GM19438 (cell line): ENCODE measurements at regions not wholly inside any gene's neighbourhood (a gene's known extent, or its start where the extent isn't known, plus 50 kb on each side); places are given as distances from the start of the nearest gene placed in this dataset.

Source experiments
- ATAC-seq: cut with Tn5 transposase; IDR thresholded peaks from one replicate; pipeline ENCODE4 v1.9.1; 2021; ENCODE audit warnings: low read depth; ENCODE audit not compliant: unreplicated experiment

GRCh38 chr1:55584526-55585401 lies 369.6 kb upstream of the USP24 start:
- ATAC-seq: no peak

DNA sequence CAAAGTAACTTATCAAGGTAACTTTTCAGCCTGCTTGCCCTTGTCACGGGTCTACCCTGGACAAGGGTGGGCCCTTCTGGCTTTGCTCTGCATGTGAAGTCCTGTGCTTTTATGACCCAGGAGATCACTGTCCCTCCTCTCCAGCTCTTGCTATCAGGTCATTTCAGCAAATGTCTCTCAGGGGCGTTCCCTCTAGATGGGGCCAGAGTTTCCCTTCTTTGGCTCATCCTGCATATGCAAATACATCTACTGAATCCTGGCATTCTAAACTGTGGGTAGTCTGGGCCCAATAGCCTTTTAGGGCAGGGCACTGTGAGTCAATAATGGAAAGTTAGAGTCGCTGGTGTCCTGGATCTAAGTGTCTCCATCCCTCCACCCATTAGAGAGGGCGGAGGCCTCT lies 366.9 kb upstream of the USP24 start:
- no peak for ATAC-seq

GRCh38 chr1:55580845-55581332 lies 365.7 kb upstream of the USP24 start:
- no peak for ATAC-seq

DNA sequence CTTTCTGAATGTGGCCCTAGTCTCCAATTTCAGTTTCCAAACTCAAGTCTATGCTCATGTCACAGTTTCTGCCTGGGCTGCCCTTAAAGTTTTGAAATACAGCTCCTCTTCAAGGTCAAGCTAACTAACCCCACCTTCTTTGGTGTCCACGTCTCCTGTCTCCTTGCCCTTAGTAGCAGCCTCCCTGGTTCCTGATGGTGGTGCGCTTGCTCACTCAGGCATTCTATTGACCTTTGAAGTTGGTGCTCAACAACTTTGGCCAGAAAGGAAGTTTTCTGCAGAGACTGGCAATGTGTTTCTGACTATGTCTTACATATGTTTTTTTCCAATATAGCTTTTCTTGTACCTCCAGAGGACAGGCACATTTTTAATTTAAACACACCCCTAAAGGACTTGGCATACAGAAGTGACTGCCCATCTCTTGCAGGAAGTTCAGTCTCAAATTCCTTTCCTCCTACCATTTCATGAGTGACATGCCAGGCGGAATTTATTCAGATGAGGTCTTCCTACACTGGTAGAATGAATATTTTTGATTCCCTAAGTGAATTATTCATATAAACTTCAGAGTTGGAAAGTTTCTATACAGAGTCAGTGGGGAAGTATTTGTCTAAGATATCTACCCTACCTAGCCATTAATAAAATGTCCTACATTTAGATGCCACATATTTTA lies 364.3 kb upstream of the USP24 start:
- no peak for ATAC-seq

GRCh38 chr1:55578646-55579045 lies 363.5 kb upstream of the USP24 start:
- ATAC-seq: no peak

- ATAC-seq: no peak
These were observed 360.6 kb upstream of the USP24 start for GRCh38 chr1:55575571-55576279.

- no peak for ATAC-seq
These were observed 359.6 kb upstream of the USP24 start for GRCh38 chr1:55574691-55575225.

GRCh38 chr1:55572878-55573734 lies 357.9 kb upstream of the USP24 start:
- no peak for ATAC-seq

DNA sequence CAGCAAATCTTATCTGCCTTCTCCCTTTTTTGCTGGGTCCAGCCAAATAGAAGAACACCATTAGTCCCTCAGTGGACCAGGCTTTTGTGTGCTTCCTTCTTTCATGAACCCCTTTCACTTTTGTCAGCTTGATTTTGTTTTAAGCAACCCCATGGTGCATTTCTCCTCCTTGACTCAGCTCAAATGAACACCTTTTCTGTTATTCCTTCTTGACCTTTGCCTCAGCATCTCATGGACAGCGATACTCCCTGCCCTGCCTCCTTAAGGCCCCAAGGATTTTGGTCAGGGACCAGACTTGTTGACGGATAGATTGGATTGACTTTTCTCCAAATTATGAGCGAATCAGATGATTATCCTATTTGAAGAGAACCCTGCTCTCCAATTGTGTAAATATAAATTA lies 356.6 kb upstream of the USP24 start:
- no peak for ATAC-seq

GRCh38 chr1:55569417-55569816 lies 354.3 kb upstream of the USP24 start:
- ATAC-seq: no peak

GRCh38 chr1:55568732-55569131 lies 353.6 kb upstream of the USP24 start:
- ATAC-seq: no peak

GRCh38 chr1:55560266-55560665 lies 345.1 kb upstream of the USP24 start:
- ATAC-seq: no peak

DNA sequence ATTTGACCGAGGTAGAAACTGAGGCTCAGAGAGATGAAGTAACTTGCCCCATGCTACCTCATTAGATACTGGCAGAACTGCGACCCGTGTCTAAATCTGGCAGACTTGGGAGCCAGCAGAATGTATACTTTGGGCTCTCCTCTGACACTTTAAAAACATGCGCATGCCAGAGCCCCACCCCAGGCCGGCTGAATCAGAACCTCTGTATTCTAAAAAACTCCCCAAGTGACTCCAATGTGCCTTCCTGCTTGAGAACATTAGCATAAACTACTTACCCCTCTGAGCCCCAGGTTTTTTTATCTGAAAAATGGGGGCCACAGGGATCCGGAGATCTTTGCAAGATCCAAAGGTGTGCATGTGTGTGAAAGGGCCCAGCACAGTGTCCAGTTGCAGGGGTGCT lies 344.7 kb upstream of the USP24 start:
- no peak for ATAC-seq

DNA sequence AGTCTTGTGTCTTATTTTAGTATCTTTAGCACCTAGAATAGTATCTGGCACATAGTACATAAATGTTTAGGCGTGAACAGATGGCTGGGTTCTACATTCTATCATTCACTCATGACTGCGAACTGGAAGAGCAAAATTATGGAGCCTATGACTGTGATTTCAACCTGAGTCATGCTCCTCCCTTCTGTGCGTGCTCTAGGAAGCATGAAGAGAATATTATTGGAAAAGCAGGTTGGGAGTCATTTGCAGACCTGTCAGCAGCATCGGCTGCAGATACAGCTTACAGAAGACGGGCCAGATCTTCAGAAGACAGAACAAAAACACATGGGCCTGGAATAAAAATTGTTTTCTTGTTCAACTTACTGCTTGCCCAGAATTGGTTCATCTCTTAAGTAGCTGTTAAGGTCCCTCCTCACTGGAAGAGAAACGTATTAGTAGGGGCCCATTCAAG lies 344.0 kb upstream of the USP24 start:
- no peak for ATAC-seq

- ATAC-seq: no peak
These were observed 343.4 kb upstream of the USP24 start for GRCh38 chr1:55558515-55558914.

GRCh38 chr1:55555956-55556725 lies 341.0 kb upstream of the USP24 start:
- ATAC-seq: no peak

- ATAC-seq: no peak
These were observed 339.4 kb upstream of the USP24 start for GRCh38 chr1:55554611-55555010.

GRCh38 chr1:55552636-55553035 lies 337.5 kb upstream of the USP24 start:
- ATAC-seq: no peak

DNA sequence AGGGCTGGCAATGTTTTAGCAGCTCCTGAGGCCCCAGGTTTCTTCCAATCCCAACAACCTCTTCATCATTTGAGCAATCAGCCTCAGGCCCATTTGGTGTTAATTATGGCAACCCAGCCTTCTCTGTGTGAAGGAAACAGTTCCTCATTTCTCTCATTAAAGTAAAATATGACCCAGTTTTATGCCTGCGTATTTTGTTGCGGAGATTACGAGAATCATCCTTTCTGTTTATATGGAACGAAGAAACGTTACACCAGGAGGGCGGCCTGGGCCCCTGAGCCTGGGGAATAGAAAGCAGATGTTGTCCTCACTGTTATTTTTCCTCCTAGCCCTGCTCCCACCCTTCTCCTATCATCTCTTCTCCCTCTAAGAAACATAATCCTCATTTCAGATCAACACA lies 332.2 kb upstream of the USP24 start:
- no peak for ATAC-seq
